Hepatocyte (in vitro differentiated cells): ENCODE measurements at regions not wholly inside any gene's neighbourhood (a gene's known extent, or its start where the extent isn't known, plus 50 kb on each side); places are given as distances from the start of the nearest gene placed in this dataset.

Source experiments
- DNase-seq: peaks from one replicate; pipeline ENCODE4 v3.0.0-alpha.2; 2016; ENCODE audit warnings: low spot score
- H2AFZ ChIP-seq: fragments of 200-600 bp; sonication (generic); 2 replicates; pipeline ENCODE4 v1.6.0; 2016; ENCODE audit warnings: antibody characterized with exemption, mild to moderate bottlenecking
- H3K27ac ChIP-seq: fragments of 200-600 bp; sonication (generic); 2 replicates; pipeline ENCODE4 v1.5.1; 2016; ENCODE audit warnings: mild to moderate bottlenecking
- H3K27me3 ChIP-seq: fragments of 200-600 bp; sonication (generic); 2 replicates; pipeline ENCODE4 v1.6.1; 2016
- H3K36me3 ChIP-seq: fragments of 200-600 bp; sonication (generic); replicated peaks from 2 replicates; pipeline ENCODE4 v1.5.1; 2016; ENCODE audit warnings: low read depth; ENCODE audit not compliant: insufficient read depth
- H3K4me1 ChIP-seq: fragments of 200-600 bp; sonication (generic); 2 replicates; pipeline ENCODE4 v1.5.1; 2016; ENCODE audit warnings: mild to moderate bottlenecking, moderate library complexity; ENCODE audit not compliant: insufficient read depth
- H3K4me2 ChIP-seq: fragments of 200-600 bp; sonication (generic); 2 replicates; pipeline ENCODE4 v1.6.0; 2016
- H3K4me3 ChIP-seq: fragments of 200-600 bp; sonication (generic); 2 replicates; pipeline ENCODE4 v1.5.1; 2016; ENCODE audit warnings: mild to moderate bottlenecking
- H3K79me2 ChIP-seq: fragments of 200-600 bp; sonication (generic); 2 replicates; pipeline ENCODE4 v1.6.0; 2017; ENCODE audit warnings: mild to moderate bottlenecking
- H3K9me2 ChIP-seq: fragments of 200-600 bp; sonication (generic); replicated peaks from 2 replicates; pipeline ENCODE4 v1.6.0; 2017; ENCODE audit warnings: mild to moderate bottlenecking; ENCODE audit not compliant: insufficient read depth
- H3K9me3 ChIP-seq: fragments of 200-600 bp; sonication (generic); 2 replicates; pipeline ENCODE4 v1.5.1; 2016; ENCODE audit warnings: low read depth, mild to moderate bottlenecking
- H4K20me1 ChIP-seq: fragments of 200-600 bp; sonication (generic); 2 replicates; pipeline ENCODE4 v1.6.0; 2016; ENCODE audit warnings: mild to moderate bottlenecking; ENCODE audit not compliant: insufficient read depth, poor library complexity, severe bottlenecking
- EZH2 ChIP-seq: fragments of 200-600 bp; sonication (generic); IDR thresholded peaks from 2 replicates; pipeline ENCODE4 v1.6.1; 2016; ENCODE audit warnings: antibody characterized with exemption, mild to moderate bottlenecking, borderline replicate concordance
- EZH2phosphoT487 ChIP-seq: fragments of 200-600 bp; sonication (generic); IDR thresholded peaks from one replicate; pipeline ENCODE4 v1.6.1; 2018; ENCODE audit warnings: antibody characterized with exemption, mild to moderate bottlenecking, low read depth, moderate library complexity; ENCODE audit not compliant: unreplicated experiment, severe bottlenecking
- WGBS: methylation state at CpG from one replicate; pipeline ENCODE4 v1.1.6; 2016; ENCODE audit warnings: low lambda C conversion rate; ENCODE audit errors: missing lambda C conversion rate; 5-methylcytosine and 5-hydroxymethylcytosine counted together
- TF ChIP-seq, protein P1 (sequence below): fragments of 200-600 bp; sonication (generic); IDR thresholded peaks from 2 replicates; pipeline ENCODE4 v1.5.1; 2016; ENCODE audit warnings: antibody characterized with exemption, mild to moderate bottlenecking; ENCODE audit not compliant: poor library complexity

DNA sequence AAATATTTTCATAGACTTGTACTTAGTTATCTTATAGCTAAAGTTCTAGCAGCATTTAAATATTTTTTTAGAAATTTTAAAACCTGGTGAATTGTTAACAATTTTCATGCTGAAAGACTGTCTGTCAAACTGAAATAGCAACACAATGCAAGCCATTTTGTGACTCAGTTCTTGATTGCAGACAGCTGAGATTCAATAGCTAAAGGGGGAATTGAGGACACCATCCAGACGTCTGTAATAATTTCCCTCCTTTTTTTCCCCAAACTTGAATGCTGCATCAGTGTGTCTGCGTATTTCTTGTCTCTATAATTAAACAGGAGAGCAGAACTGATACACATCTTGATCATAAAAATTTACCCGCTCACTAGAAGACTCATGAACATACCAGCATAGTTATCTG lies 468.3 kb downstream of the GBE1 start:
- WGBS, result 75% methylated on average over 3 of the region's 3 CpGs
- no peaks in the 10 kb centered on the region for H3K27me3 ChIP-seq

DNA sequence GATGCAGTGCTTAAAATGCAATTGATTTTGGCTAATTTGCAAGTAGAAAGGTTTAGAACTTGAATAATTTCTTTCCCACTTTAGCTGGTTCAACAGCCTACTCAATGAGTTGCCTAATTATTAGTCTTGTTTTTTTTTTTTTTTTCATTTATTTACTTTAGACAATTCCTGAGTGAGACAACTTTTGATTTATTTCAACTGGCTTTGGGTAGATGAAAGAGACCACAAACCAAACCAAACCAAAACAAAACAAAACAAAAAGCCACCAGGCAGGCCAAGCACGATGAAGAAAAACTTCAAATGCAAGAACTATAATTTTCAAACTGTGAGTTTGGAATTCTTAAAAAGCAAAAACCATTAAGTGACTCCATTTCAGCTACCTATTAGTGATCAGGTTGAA lies 469.9 kb downstream of the GBE1 start:
- Histone ChIP-seq H3K27ac (no peak overlapping the region), H3K4me1 (no peaks in the 10 kb centered on the region), H3K4me3 (no peak overlapping the region), H3K79me2 (no peaks in the 10 kb centered on the region), H4K20me1 (no peaks in the 10 kb centered on the region), H3K9me3 (no peaks in the 10 kb centered on the region), H2AFZ (no peak overlapping the region), H3K27me3 (no peaks in the 10 kb centered on the region), H3K4me2 (no peak overlapping the region), H3K9me2 (no peaks in the 10 kb centered on the region), H3K36me3 (no peaks in the 10 kb centered on the region)
- no peak for DNase-seq
- WGBS, result 44% methylated on average over 1 of the region's 1 CpG
- TF ChIP-seq EZH2phosphoT487 (no peak), EZH2 (no peak)
- TF ChIP-seq, protein P1, sequence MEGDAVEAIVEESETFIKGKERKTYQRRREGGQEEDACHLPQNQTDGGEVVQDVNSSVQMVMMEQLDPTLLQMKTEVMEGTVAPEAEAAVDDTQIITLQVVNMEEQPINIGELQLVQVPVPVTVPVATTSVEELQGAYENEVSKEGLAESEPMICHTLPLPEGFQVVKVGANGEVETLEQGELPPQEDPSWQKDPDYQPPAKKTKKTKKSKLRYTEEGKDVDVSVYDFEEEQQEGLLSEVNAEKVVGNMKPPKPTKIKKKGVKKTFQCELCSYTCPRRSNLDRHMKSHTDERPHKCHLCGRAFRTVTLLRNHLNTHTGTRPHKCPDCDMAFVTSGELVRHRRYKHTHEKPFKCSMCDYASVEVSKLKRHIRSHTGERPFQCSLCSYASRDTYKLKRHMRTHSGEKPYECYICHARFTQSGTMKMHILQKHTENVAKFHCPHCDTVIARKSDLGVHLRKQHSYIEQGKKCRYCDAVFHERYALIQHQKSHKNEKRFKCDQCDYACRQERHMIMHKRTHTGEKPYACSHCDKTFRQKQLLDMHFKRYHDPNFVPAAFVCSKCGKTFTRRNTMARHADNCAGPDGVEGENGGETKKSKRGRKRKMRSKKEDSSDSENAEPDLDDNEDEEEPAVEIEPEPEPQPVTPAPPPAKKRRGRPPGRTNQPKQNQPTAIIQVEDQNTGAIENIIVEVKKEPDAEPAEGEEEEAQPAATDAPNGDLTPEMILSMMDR, result no peak

More for the DNA sequence above, 468.3 kb downstream of the GBE1 start:
- no peak overlapping the region for H3K27ac ChIP-seq
- DNase-seq, result no peak
- no peaks in the 10 kb centered on the region for H3K9me3 ChIP-seq
- no peaks in the 10 kb centered on the region for H3K9me2 ChIP-seq
- H3K4me2 ChIP-seq, result no peak overlapping the region
- H4K20me1 ChIP-seq, result no peaks in the 10 kb centered on the region
- H3K36me3 ChIP-seq, result no peaks in the 10 kb centered on the region
- H3K4me1 ChIP-seq, result no peaks in the 10 kb centered on the region
- TF ChIP-seq EZH2, result no peak
- TF ChIP-seq, protein P1, result no peak
- no peak for TF ChIP-seq EZH2phosphoT487
- no peaks in the 10 kb centered on the region for H3K79me2 ChIP-seq
- no peak overlapping the region for H3K4me3 ChIP-seq
- no peak overlapping the region for H2AFZ ChIP-seq

DNA sequence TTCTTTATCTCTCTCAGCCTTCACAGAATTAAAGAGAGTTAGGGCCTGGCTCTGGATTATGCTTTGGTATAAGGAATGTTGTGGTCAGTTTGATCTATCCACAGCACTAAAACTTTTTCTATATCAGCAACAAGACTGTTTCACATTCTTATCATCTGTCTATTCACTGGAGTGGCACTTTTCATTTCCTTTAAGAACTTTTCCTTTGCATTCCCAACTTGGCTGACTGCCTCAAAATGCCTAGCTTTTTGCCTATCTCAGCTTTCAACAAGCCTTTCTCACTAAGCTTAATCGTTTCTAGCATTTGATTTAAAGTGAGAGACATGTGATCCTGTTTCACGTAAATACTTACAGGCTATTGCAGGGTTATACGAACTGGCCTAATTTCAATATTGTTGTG lies 471.8 kb downstream of the GBE1 start:
- no peak overlapping the region for H2AFZ ChIP-seq
- WGBS, result 43% methylated on average over 3 of the region's 3 CpGs
- no peaks in the 10 kb centered on the region for H3K4me1 ChIP-seq
- H4K20me1 ChIP-seq, result no peaks in the 10 kb centered on the region
- no peaks in the 10 kb centered on the region for H3K9me3 ChIP-seq
- H3K27ac ChIP-seq, result no peak overlapping the region
- no peak overlapping the region for H3K4me2 ChIP-seq
- no peaks in the 10 kb centered on the region for H3K79me2 ChIP-seq
- no peaks in the 10 kb centered on the region for H3K9me2 ChIP-seq
- H3K4me3 ChIP-seq, result no peak overlapping the region
- TF ChIP-seq EZH2phosphoT487 (no peak), EZH2 (no peak)
- TF ChIP-seq, protein P1, result no peak
- no peaks in the 10 kb centered on the region for H3K36me3 ChIP-seq
- no peaks in the 10 kb centered on the region for H3K27me3 ChIP-seq
- no peak for DNase-seq
